Spleen (tissue), 11 donors: ENCODE measurements at regions not wholly inside any gene's neighbourhood (a gene's known extent, or its start where the extent isn't known, plus 50 kb on each side); places are given as distances from the start of the nearest gene placed in this dataset.

Experiments
- DNase-seq: peaks from one replicate; pipeline ENCODE4 v3.0.0-alpha.2; 2020
- H3K27ac ChIP-seq, 8 donors: fragments of 200-600 bp; sonication (generic) in 7 of 8; 1 replicate in 4 of 8; 2 replicates in 4 of 8; pipeline versions ENCODE4 v1.5.0 to v1.8.0; 2016 to 2021; ENCODE audit warnings: inconsistent platforms in 4 of 8, mild to moderate bottlenecking in 4 of 8, moderate library complexity in 1 of 8
- H3K27me3 ChIP-seq, 7 donors: fragments of 200-600 bp; sonication (generic) in 6 of 7; replicated peaks in 1 of 7; 1 replicate in 4 of 7; 2 replicates in 3 of 7; pipeline versions ENCODE4 v1.5.0 to v1.8.0; 2016 to 2021; ENCODE audit warnings: inconsistent platforms in 3 of 7, mild to moderate bottlenecking in 1 of 7
- H3K36me3 ChIP-seq, 6 donors: fragments of 200-600 bp; sonication (generic) in 5 of 6; 1 replicate in 4 of 6; 2 replicates in 2 of 6; pipeline versions ENCODE4 v1.5.0 to v1.8.0; 2016 to 2021; ENCODE audit warnings: inconsistent platforms in 2 of 6
- H3K4me1 ChIP-seq, 6 donors: fragments of 200-600 bp; sonication (generic) in 5 of 6; 1 replicate in 3 of 6; 2 replicates in 3 of 6; pipeline versions ENCODE4 v1.5.0 to v1.8.0; 2016 to 2021; ENCODE audit warnings: inconsistent platforms in 3 of 6
- H3K4me3 ChIP-seq, 8 donors: fragments of 200-600 bp; sonication (generic) in 7 of 8; 1 replicate in 4 of 8; 2 replicates in 4 of 8; pipeline versions ENCODE4 v1.5.0 to v1.8.0; 2016 to 2021; ENCODE audit warnings: inconsistent platforms in 4 of 8, mild to moderate bottlenecking in 4 of 8, moderate library complexity in 2 of 8
- H3K9me3 ChIP-seq, 8 donors: fragments of 200-600 bp; sonication (generic) in 7 of 8; 1 replicate in 4 of 8; 2 replicates in 4 of 8; pipeline versions ENCODE4 v1.5.0 to v1.8.0; 2016 to 2021; ENCODE audit warnings: inconsistent platforms in 4 of 8
- POLR2A ChIP-seq, 3 donors: fragments of 450-650 bp; IDR thresholded peaks; one replicate each; pipeline ENCODE4 v1.5.1; 2017; ENCODE audit warnings: antibody characterized with exemption in 3 of 3, mild to moderate bottlenecking in 1 of 3
- POLR2AphosphoS5 ChIP-seq, 3 donors: sonication (generic); formaldehyde crosslinking; IDR thresholded peaks; one replicate each; pipeline ENCODE4 v1.5.1; 2017; ENCODE audit warnings: antibody characterized with exemption in 3 of 3
- WGBS, 5 donors: extraction: QIAGEN DNeasy Blood & Tissue Kit in 3 of 5; methylation state at CpG; one replicate each; pipeline versions ENCODE4 v1.1.5 to v1.1.7; 2013 to 2018; 5-methylcytosine and 5-hydroxymethylcytosine counted together
- intact Hi-C: fragments of 100-400 bp; cut with DNase I; formaldehyde crosslinking; loops from one replicate; pipeline ENCODE4 v1.15.0; 2023; ENCODE audit warnings: low total_unique reads
- TF ChIP-seq, protein P1 (sequence below), 11 experiments: fragments of 200-600 bp in 7 of 11; fragments of 450-650 bp in 4 of 11; sonication (generic) in 4 of 11; IDR thresholded peaks in 8 of 11; conservative IDR thresholded peaks in 3 of 11; 1 replicate in 7 of 11; 2 replicates in 4 of 11; pipeline versions ENCODE4 v1.4.0 to v1.8.0; 2016 to 2021; ENCODE audit warnings: antibody characterized with exemption in 11 of 11, inconsistent platforms in 4 of 11, mild to moderate bottlenecking in 1 of 11
- donor health status: healthy with polysubstance abuse.
- donor health status: DM: no; HTN: no; CAD: no; lungs with moderate emphysema.
- donor health status: DM: no; HTN: no; CAD: no.
- donor health status: Bipolar disorder and iron deficiency.
- donor health status: healthy.
- donor health status: DM: no; HTN: no; CAD: no.
- donor health status: DM: yes; HTN: yes; CAD: no.

DNA sequence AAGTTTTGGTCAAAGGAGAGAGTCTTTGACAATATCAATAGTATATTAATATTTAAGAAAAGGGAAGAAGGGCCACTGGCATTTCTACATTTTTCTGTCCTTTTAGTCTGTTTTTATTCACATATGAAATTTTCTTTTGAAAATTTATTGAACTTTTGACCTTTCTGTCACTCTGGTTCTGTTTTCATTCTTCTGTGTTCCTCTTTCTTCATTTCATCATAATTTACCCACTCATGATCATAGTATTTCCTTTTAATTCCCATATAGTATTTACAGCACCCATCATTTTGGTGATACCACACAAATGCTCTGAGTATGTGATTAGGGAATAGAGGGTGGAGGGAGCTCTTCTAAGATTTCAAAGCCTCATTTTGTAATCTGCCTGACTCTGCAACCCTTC lies 142.8 kb downstream of the GJA1 start:
- intact Hi-C loops: no loop called here
- TF ChIP-seq POLR2AphosphoS5 (IDR thresholded peaks at IDR 0.05) (no peak), POLR2A (IDR thresholded peaks at IDR 0.05) (no peak)
- TF ChIP-seq, protein P1, sequence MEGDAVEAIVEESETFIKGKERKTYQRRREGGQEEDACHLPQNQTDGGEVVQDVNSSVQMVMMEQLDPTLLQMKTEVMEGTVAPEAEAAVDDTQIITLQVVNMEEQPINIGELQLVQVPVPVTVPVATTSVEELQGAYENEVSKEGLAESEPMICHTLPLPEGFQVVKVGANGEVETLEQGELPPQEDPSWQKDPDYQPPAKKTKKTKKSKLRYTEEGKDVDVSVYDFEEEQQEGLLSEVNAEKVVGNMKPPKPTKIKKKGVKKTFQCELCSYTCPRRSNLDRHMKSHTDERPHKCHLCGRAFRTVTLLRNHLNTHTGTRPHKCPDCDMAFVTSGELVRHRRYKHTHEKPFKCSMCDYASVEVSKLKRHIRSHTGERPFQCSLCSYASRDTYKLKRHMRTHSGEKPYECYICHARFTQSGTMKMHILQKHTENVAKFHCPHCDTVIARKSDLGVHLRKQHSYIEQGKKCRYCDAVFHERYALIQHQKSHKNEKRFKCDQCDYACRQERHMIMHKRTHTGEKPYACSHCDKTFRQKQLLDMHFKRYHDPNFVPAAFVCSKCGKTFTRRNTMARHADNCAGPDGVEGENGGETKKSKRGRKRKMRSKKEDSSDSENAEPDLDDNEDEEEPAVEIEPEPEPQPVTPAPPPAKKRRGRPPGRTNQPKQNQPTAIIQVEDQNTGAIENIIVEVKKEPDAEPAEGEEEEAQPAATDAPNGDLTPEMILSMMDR (IDR thresholded peaks at IDR 0.05 in 8 of 11, conservative IDR thresholded peaks at IDR 0.05 in 3 of 11): no peak
- Histone ChIP-seq H3K27ac (no peak overlapping the region), H3K4me3 (no peak overlapping the region), H3K27me3 (no peaks in the 10 kb centered on the region), H3K4me1 (peaks cover 0 to 13% (median 11%) of the 10 kb centered on the region in 6 donors), H3K9me3 (no peaks in the 10 kb centered on the region), H3K36me3 (no peaks in the 10 kb centered on the region)
- no peak for DNase-seq

DNA sequence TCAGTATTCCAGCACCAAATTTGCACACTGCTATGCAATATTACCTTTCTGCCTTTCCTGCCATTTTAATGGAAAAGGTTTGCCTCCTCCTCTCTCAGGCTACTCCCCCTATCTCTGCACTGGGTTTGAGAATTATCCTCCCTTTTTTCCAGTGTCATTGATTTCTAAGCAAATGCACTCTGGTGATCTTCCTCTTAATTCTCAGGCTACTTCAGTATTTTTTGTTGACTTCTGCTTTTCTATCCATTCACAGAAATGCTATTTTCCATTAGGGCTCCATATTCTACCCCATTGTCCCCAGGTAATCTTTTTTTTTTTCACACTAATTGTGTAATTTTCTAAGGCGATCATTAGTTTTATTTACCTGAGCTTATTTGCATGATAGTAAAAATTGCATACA lies 144.0 kb downstream of the GJA1 start:
- H3K9me3 ChIP-seq: no peaks in the 10 kb centered on the region
- no peaks in the 10 kb centered on the region for H3K36me3 ChIP-seq
- intact Hi-C loops: no loop called here
- DNase-seq: no peak
- no peaks in the 10 kb centered on the region for H3K27me3 ChIP-seq
- TF ChIP-seq POLR2A (IDR thresholded peaks at IDR 0.05) (no peak), POLR2AphosphoS5 (IDR thresholded peaks at IDR 0.05) (no peak)
- TF ChIP-seq, protein P1 (IDR thresholded peaks at IDR 0.05 in 8 of 11, conservative IDR thresholded peaks at IDR 0.05 in 3 of 11): no peak
- H3K4me1 ChIP-seq: peaks cover 0 to under 1% (median 0%) of the 10 kb centered on the region in 6 donors
- WGBS, 5 donors: 85 to 96% (median 93%) methylated on average over 1 of the region's 1 CpG
- no peak overlapping the region for H3K27ac ChIP-seq
- no peak overlapping the region for H3K4me3 ChIP-seq

DNA sequence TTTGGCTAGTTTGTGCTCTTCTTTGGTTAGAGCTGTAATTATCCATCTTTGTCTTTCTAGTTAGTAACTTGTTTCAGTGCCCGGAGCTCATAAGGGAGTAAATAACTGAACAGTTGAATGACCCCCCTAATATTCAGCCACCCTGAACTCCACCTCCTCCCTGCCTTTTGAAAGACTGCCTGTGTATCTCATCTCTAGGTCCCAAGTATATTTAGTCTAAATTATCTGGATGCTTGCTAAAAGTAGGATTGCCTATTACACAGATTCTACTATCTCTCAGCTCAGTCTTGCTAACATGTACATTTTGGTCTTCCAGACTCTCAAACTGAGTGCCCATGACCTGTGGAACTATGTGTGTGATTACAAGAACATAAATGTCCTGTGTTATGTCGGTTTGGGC lies 145.9 kb downstream of the GJA1 start:
- no peaks in the 10 kb centered on the region for H3K9me3 ChIP-seq
- H3K4me1 ChIP-seq: no peaks in the 10 kb centered on the region
- H3K27ac ChIP-seq: no peak overlapping the region
- intact Hi-C loops: no loop called here
- DNase-seq: no peak
- WGBS, 5 donors: 66 to 79% (median 70%) methylated on average over 2 of the region's 2 CpGs
- H3K36me3 ChIP-seq: no peaks in the 10 kb centered on the region
- no peaks in the 10 kb centered on the region for H3K27me3 ChIP-seq
- no peak overlapping the region for H3K4me3 ChIP-seq
- no peak for TF ChIP-seq POLR2A (IDR thresholded peaks at IDR 0.05)
- no peak for TF ChIP-seq POLR2AphosphoS5 (IDR thresholded peaks at IDR 0.05)
- TF ChIP-seq, protein P1 (IDR thresholded peaks at IDR 0.05 in 8 of 11, conservative IDR thresholded peaks at IDR 0.05 in 3 of 11): no peak

DNA sequence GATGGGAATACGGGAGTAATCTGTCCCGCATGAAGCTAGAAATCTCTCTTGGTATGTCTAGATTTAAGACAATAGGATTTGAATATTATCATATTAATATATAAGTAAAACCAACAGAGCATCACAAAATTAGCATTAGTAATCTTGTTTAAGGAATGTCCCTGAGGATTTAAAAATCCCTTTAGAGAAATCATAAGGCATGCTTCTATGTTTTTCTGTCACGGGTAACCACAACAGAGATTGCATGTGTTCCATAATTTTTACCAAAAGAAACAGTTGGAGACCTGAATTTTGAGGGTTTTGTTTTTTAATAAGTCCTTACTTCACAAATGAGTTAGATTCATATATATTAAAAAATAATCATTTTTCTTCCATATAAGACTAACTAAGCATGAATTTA lies 146.8 kb downstream of the GJA1 start:
- TF ChIP-seq POLR2A (IDR thresholded peaks at IDR 0.05) (no peak), POLR2AphosphoS5 (IDR thresholded peaks at IDR 0.05) (no peak)
- TF ChIP-seq, protein P1 (IDR thresholded peaks at IDR 0.05 in 8 of 11, conservative IDR thresholded peaks at IDR 0.05 in 3 of 11): no peak
- no peak for DNase-seq
- Histone ChIP-seq H3K4me3 (no peak overlapping the region), H3K27ac (no peak overlapping the region), H3K27me3 (no peaks in the 10 kb centered on the region), H3K4me1 (no peaks in the 10 kb centered on the region), H3K9me3 (no peaks in the 10 kb centered on the region), H3K36me3 (no peaks in the 10 kb centered on the region)
- intact Hi-C loops: no loop called here
- WGBS, 5 donors: 91 to 98% (median 95%) methylated on average over 3 of the region's 3 CpGs
